GM23338 (cell line): ENCODE measurements at regions not wholly inside any gene's neighbourhood (a gene's known extent, or its start where the extent isn't known, plus 50 kb on each side); places are given as distances from the start of the nearest gene placed in this dataset.

ENCODE experiments used
- JUNB ChIP-seq: IDR thresholded peaks from one replicate; pipeline ENCODE4 v1.6.1; 2016; ENCODE audit warnings: antibody characterized with exemption; ENCODE audit not compliant: unreplicated experiment
- TF ChIP-seq, protein P1 (sequence below), 2 experiments: fragments of 200-600 bp in 1 of 2; sonication (generic) in 1 of 2; conservative IDR thresholded peaks; 2 replicates each; pipeline versions ENCODE4 v1.5.1 to v1.6.1; 2016 to 2017; ENCODE audit warnings: antibody characterized with exemption in 2 of 2, low read depth in 2 of 2, mild to moderate bottlenecking in 2 of 2, moderate library complexity in 1 of 2

GRCh38 chr2:176443946-176444345, 174.7 kb downstream of the MTX2 start:
- TF ChIP-seq, protein P1, sequence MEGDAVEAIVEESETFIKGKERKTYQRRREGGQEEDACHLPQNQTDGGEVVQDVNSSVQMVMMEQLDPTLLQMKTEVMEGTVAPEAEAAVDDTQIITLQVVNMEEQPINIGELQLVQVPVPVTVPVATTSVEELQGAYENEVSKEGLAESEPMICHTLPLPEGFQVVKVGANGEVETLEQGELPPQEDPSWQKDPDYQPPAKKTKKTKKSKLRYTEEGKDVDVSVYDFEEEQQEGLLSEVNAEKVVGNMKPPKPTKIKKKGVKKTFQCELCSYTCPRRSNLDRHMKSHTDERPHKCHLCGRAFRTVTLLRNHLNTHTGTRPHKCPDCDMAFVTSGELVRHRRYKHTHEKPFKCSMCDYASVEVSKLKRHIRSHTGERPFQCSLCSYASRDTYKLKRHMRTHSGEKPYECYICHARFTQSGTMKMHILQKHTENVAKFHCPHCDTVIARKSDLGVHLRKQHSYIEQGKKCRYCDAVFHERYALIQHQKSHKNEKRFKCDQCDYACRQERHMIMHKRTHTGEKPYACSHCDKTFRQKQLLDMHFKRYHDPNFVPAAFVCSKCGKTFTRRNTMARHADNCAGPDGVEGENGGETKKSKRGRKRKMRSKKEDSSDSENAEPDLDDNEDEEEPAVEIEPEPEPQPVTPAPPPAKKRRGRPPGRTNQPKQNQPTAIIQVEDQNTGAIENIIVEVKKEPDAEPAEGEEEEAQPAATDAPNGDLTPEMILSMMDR (conservative IDR thresholded peaks at IDR 0.05; ENCODE audit: low read depth in 2 of 2) = no peak
- no peak for TF ChIP-seq JUNB
